HepG2 (cell line): ENCODE measurements at regions not wholly inside any gene's neighbourhood (a gene's known extent, or its start where the extent isn't known, plus 50 kb on each side); places are given as distances from the start of the nearest gene placed in this dataset.

Experiments
- ATAD3A ChIP-seq: sonication (generic); formaldehyde crosslinking; IDR thresholded peaks from 2 replicates; pipeline ENCODE4 v1.4.0; 2020; ENCODE audit warnings: missing genetic modification reagents
- KAT2B ChIP-seq: fragments of 150-350 bp; IDR thresholded peaks from 2 replicates; pipeline ENCODE4 v1.6.1; 2014; ENCODE audit warnings: low read depth, low read length, borderline replicate concordance
- LRRFIP1 ChIP-seq: sonication (generic); formaldehyde crosslinking; conservative IDR thresholded peaks from 2 replicates; pipeline ENCODE4 v1.4.0; 2020; ENCODE audit warnings: missing genetic modification reagents
- MAFK ChIP-seq, 2 experiments: IDR thresholded peaks in 1 of 2; conservative IDR thresholded peaks in 1 of 2; 2 replicates each; pipeline ENCODE4 v1.6.1; 2011; ENCODE audit warnings: improper control_type of control experiment in 2 of 2, low read length in 2 of 2
- MED13 ChIP-seq: sonication (generic); formaldehyde crosslinking; IDR thresholded peaks from 2 replicates; pipeline ENCODE4 v1.5.0; 2020; ENCODE audit warnings: missing genetic modification reagents
- MLLT10 ChIP-seq: sonication (generic); formaldehyde crosslinking; IDR thresholded peaks from 2 replicates; pipeline ENCODE4 v1.4.0; 2020; ENCODE audit warnings: missing genetic modification reagents
- PAF1 ChIP-seq: IDR thresholded peaks from 2 replicates; pipeline ENCODE4 v1.6.1; 2016; ENCODE audit warnings: missing genetic modification reagents, missing compliant biosample characterization
- PHF8 ChIP-seq: sonication (generic); formaldehyde crosslinking; IDR thresholded peaks from 2 replicates; pipeline ENCODE4 v1.5.0; 2020; ENCODE audit warnings: missing genetic modification reagents
- PRDM10 ChIP-seq: sonication (generic); formaldehyde crosslinking; IDR thresholded peaks from 2 replicates; pipeline ENCODE4 v1.4.0; 2020; ENCODE audit warnings: low read depth, missing genetic modification reagents
- PTBP1 ChIP-seq: fragments of 200-400 bp; formaldehyde crosslinking; IDR thresholded peaks from 2 replicates; pipeline ENCODE4 v1.6.1; 2018; ENCODE audit warnings: low read length, low read depth; ENCODE audit not compliant: poor library complexity, severe bottlenecking
- RAD21 ChIP-seq: fragments of 450-650 bp; formaldehyde crosslinking; IDR thresholded peaks from 2 replicates; pipeline ENCODE4 v1.5.0; 2020; ENCODE audit warnings: mild to moderate bottlenecking
- RFX5 ChIP-seq: IDR thresholded peaks from 2 replicates; pipeline ENCODE4 v1.6.1; 2011; ENCODE audit warnings: low read depth, low read length, improper control_type of control experiment
- SOX5 ChIP-seq: IDR thresholded peaks from 2 replicates; pipeline ENCODE4 v1.6.1; 2016; ENCODE audit warnings: borderline replicate concordance
- STAG1 ChIP-seq: sonication (generic); formaldehyde crosslinking; IDR thresholded peaks from 2 replicates; pipeline ENCODE4 v1.4.0; 2020; ENCODE audit warnings: missing genetic modification reagents
- ZKSCAN8 ChIP-seq: IDR thresholded peaks from 2 replicates; pipeline ENCODE4 v1.6.1; 2016; ENCODE audit warnings: borderline replicate concordance, missing genetic modification reagents, missing compliant biosample characterization
- ZNF225 ChIP-seq: sonication (generic); formaldehyde crosslinking; IDR thresholded peaks from 2 replicates; pipeline ENCODE4 v1.4.0; 2020; ENCODE audit warnings: mild to moderate bottlenecking, missing genetic modification reagents
- ZNF274 ChIP-seq: sonication (generic); formaldehyde crosslinking; IDR thresholded peaks from 2 replicates; pipeline ENCODE4 v1.5.1; 2020; ENCODE audit warnings: mild to moderate bottlenecking, missing genetic modification reagents
- ZNF382 ChIP-seq: sonication (generic); formaldehyde crosslinking; IDR thresholded peaks from 2 replicates; pipeline ENCODE4 v1.5.0; 2020; ENCODE audit warnings: missing genetic modification reagents, mild to moderate bottlenecking, borderline replicate concordance
- ZNF451 ChIP-seq: sonication (generic); formaldehyde crosslinking; IDR thresholded peaks from 2 replicates; pipeline ENCODE4 v1.5.0; 2020; ENCODE audit warnings: mild to moderate bottlenecking, missing genetic modification reagents
- ZNF615 ChIP-seq: sonication (generic); formaldehyde crosslinking; IDR thresholded peaks from 2 replicates; pipeline ENCODE4 v1.5.0; 2020; ENCODE audit warnings: mild to moderate bottlenecking, missing genetic modification reagents, borderline replicate concordance
- ZNF619 ChIP-seq: sonication (generic); formaldehyde crosslinking; IDR thresholded peaks from 2 replicates; pipeline ENCODE4 v1.4.0; 2020; ENCODE audit warnings: mild to moderate bottlenecking, missing genetic modification reagents
- ZUFSP ChIP-seq: sonication (generic); formaldehyde crosslinking; IDR thresholded peaks from 2 replicates; pipeline ENCODE4 v1.9.0; 2021; ENCODE audit warnings: missing genetic modification reagents, mild to moderate bottlenecking, borderline replicate concordance

DNA sequence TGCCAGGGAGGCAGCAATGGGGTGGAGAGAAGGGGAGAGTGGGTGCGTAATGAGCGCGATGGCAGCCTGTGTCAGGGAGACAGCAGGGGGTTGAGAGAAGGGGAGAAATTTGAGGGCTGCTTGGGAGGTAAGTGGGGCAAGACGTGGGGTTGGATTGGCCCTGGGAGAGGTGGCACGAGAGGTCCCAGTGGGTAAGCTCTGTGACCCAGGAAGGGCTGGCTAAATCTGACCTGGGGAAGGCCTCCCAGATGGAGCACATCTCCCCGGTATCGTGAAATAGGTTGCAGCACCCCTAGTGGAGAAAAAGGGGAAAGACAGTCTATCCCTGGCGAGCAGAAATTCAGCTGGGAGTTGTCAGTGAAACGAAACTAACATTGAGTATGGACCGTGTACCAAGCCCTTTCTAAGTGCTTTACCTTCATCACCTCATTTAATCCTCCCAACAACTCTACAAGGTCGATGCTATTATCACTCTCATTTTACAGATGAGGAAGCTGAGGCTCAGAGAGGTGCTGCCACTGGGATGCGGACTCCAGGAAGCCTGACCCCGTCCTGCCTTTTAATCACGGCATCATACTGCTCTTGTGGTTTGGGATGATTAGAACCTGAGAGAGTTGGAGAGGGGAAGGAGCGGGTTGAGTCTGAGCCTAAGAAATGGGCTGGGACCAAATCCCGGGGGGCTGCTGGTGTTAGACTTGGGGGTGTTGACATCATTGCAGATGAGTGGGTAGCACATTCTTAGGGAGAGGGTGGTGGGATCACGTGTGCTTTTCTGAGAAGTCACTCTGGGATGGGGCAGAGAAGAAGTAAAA is 56.6 kb upstream of the RPL11 start (continued):
- TF ChIP-seq LRRFIP1 (CRISPR knock-in tag) (no peak), STAG1 (peak; percentile 76), ATAD3A (CRISPR knock-in tag) (no peak), ZNF225 (no peak), PAF1 (CRISPR knock-in tag) (no peak), PTBP1 (no peak), MED13 (CRISPR knock-in tag) (no peak), PHF8 (CRISPR knock-in tag) (no peak), RFX5 (no peak), ZUFSP (CRISPR knock-in tag) (no peak), ZNF274 (CRISPR knock-in tag) (no peak), ZKSCAN8 (no peak), SOX5 (CRISPR knock-in tag) (no peak), ZNF615 (CRISPR knock-in tag) (no peak), ZNF451 (CRISPR knock-in tag) (no peak), PRDM10 (CRISPR knock-in tag) (no peak), ZNF619 (no peak), MAFK (conservative IDR thresholded peaks at IDR 0.05 in 1 of 2, IDR thresholded peaks at IDR 0.05 in 1 of 2; ENCODE audit: low read length in 2 of 2) (no peak), KAT2B (no peak), ZNF382 (CRISPR knock-in tag) (no peak), MLLT10 (CRISPR knock-in tag) (no peak), RAD21 (CRISPR knock-in tag) (no peak)
